ENCODE measurements at regions not wholly inside any gene's neighbourhood (a gene's known extent, or its start where the extent isn't known, plus 50 kb on each side); places are given as distances from the start of the nearest gene placed in this dataset.
"Not testable (repeated sequence)": the region's sequence is repeated elsewhere in the genome, so short reads cannot be mapped to it uniquely, and the experiment has no call there.

- DNase-seq (ENCODE audit: extremely low read depth, low read depth), result no peak
- no peak; the same call in 1 of the 2 replicates for TF ChIP-seq CTCF (IDR thresholded peaks at IDR 0.05; ENCODE audit: low read depth, low read length)
These were observed 104.4 kb upstream of the SALL3 start for GRCh38 chr18:78875016-78875777.

- no peak for DNase-seq (ENCODE audit: extremely low read depth, low read depth)
- no peak for TF ChIP-seq CTCF (IDR thresholded peaks at IDR 0.05; ENCODE audit: low read depth, low read length)
These were observed 103.6 kb upstream of the SALL3 start for GRCh38 chr18:78875778-78876650.

GRCh38 chr18:78876868-78877267 lies 102.8 kb upstream of the SALL3 start:
- no peak for DNase-seq (ENCODE audit: extremely low read depth, low read depth)

GRCh38 chr18:78878335-78878734 lies 101.3 kb upstream of the SALL3 start:
- no peak for TF ChIP-seq CTCF (IDR thresholded peaks at IDR 0.05; ENCODE audit: low read depth, low read length)
- DNase-seq (ENCODE audit: extremely low read depth, low read depth), result no peak

More at GRCh38 chr18:78876868-78877267, 102.8 kb upstream of the SALL3 start:
- no peak for TF ChIP-seq CTCF (IDR thresholded peaks at IDR 0.05; ENCODE audit: low read depth, low read length)

- DNase-seq (ENCODE audit: extremely low read depth, low read depth), result not testable (repeated sequence)
These were observed 100.3 kb upstream of the SALL3 start for GRCh38 chr18:78879072-78879883.

- TF ChIP-seq CTCF (IDR thresholded peaks at IDR 0.05; ENCODE audit: low read depth, low read length), result no peak
- no peak for DNase-seq (ENCODE audit: extremely low read depth, low read depth)
These were observed 97.0 kb upstream of the SALL3 start for GRCh38 chr18:78882585-78882984.

GRCh38 chr18:78883501-78883900 lies 96.1 kb upstream of the SALL3 start:
- no peak for TF ChIP-seq CTCF (IDR thresholded peaks at IDR 0.05; ENCODE audit: low read depth, low read length)
- no peak for DNase-seq (ENCODE audit: extremely low read depth, low read depth)

Data from AG09319 (cell line).